Amniotic epithelial cell (primary cell): ENCODE measurements at regions not wholly inside any gene's neighbourhood (a gene's known extent, or its start where the extent isn't known, plus 50 kb on each side); places are given as distances from the start of the nearest gene placed in this dataset.

Experiments used
- DNase-seq: peaks from one replicate; pipeline ENCODE4 v3.0.0-alpha.2; 2010; ENCODE audit warnings: low read depth

GRCh38 chr10:33385686-33386085, 51.2 kb upstream of the NRP1 start:
- no peak for DNase-seq

DNA sequence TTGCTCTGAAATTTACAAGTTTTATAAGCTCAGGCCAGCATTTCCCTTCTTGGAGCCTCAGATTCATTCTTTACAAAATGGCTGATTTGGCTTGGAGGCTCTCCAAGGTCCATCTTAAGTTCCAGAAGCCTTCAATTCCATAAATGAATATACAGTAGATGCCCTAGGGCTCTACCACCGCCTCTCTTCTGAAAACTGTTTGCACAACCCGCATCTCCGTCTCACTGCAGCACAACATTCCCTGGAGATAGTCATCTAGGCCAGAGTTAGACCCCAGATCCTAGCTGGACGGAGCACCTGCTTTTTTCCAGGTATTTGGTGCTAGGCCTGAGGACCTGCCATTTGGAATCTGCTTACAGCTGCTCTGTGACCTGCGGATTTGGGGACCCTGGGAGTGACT, 50.5 kb upstream of the NRP1 start:
- DNase-seq: no peak
